CD14-positive monocyte (primary cell): ENCODE measurements at regions not wholly inside any gene's neighbourhood (a gene's known extent, or its start where the extent isn't known, plus 50 kb on each side); places are given as distances from the start of the nearest gene placed in this dataset.

Experiments used
- DNase-seq, 3 donors: peaks; one replicate each; pipeline ENCODE4 v3.0.0-alpha.2; 2011 to 2022
- H2AFZ ChIP-seq: 2 replicates; pipeline ENCODE4 v1.6.0; 2012; ENCODE audit warnings: mild to moderate bottlenecking, low read depth, low read length, inconsistent platforms; ENCODE audit not compliant: insufficient read depth, poor library complexity, severe bottlenecking
- H3K27ac ChIP-seq, 2 donors: 1 replicate in 1 of 2; 2 replicates in 1 of 2; pipeline ENCODE4 v1.5.1; 2012 to 2013; ENCODE audit warnings: low read length in 2 of 2, control low read depth in 1 of 2, inconsistent platforms in 1 of 2, low read depth in 1 of 2, mild to moderate bottlenecking in 1 of 2
- H3K27me3 ChIP-seq, 2 donors: one replicate each; pipeline versions ENCODE4 v1.6.0 to v1.6.1; 2011 to 2013; ENCODE audit warnings: low read length in 2 of 2; ENCODE audit not compliant: control insufficient read depth in 2 of 2, insufficient read depth in 2 of 2
- H3K36me3 ChIP-seq, 2 donors: replicated peaks in 1 of 2; 1 replicate in 1 of 2; 2 replicates in 1 of 2; pipeline versions ENCODE4 v1.5.1 to v1.6.1; 2012 to 2013; ENCODE audit warnings: low read length in 2 of 2, control low read depth in 1 of 2, inconsistent platforms in 1 of 2, mild to moderate bottlenecking in 1 of 2; ENCODE audit not compliant: insufficient read depth in 2 of 2, control insufficient read depth in 1 of 2
- H3K4me1 ChIP-seq, 2 donors: 1 replicate in 1 of 2; 2 replicates in 1 of 2; pipeline versions ENCODE4 v1.5.1 to v1.6.1; 2012 to 2013; ENCODE audit warnings: low read length in 2 of 2, control low read depth in 1 of 2, inconsistent platforms in 1 of 2, mild to moderate bottlenecking in 1 of 2, moderate library complexity in 1 of 2; ENCODE audit not compliant: insufficient read depth in 2 of 2, control insufficient read depth in 1 of 2
- H3K4me2 ChIP-seq: replicated peaks from 2 replicates; pipeline ENCODE3; 2012; ENCODE audit warnings: low read length, moderate library complexity, mild to moderate bottlenecking; ENCODE audit not compliant: poor library complexity, severe bottlenecking; ENCODE audit errors: extremely low read depth
- H3K4me3 ChIP-seq, 3 experiments: fragments of 200-600 bp in 1 of 3; sonication (generic) in 1 of 3; replicated peaks in 1 of 3; 1 replicate in 2 of 3; 2 replicates in 1 of 3; pipeline ENCODE4 v1.5.1; 2011 to 2013; ENCODE audit warnings: low read length in 3 of 3, mild to moderate bottlenecking in 3 of 3, control low read depth in 2 of 3, low read depth in 2 of 3, inconsistent platforms in 1 of 3, moderate library complexity in 1 of 3
- H3K79me2 ChIP-seq: 2 replicates; pipeline ENCODE4 v1.6.0; 2012; ENCODE audit warnings: mild to moderate bottlenecking, control low read depth, inconsistent platforms, low read length, moderate library complexity; ENCODE audit not compliant: insufficient read depth
- H3K9ac ChIP-seq: 2 replicates; pipeline ENCODE4 v1.6.0; 2017; ENCODE audit warnings: low read length, mild to moderate bottlenecking; ENCODE audit not compliant: insufficient read depth, poor library complexity, severe bottlenecking
- H3K9me3 ChIP-seq, 2 donors: replicated peaks in 1 of 2; 1 replicate in 1 of 2; 2 replicates in 1 of 2; pipeline versions ENCODE4 v1.5.1 to v1.6.1; 2012 to 2013; ENCODE audit warnings: low read length in 2 of 2, control low read depth in 1 of 2; ENCODE audit not compliant: control insufficient read depth in 1 of 2, insufficient read depth in 1 of 2
- H4K20me1 ChIP-seq: 2 replicates; pipeline ENCODE4 v1.6.0; 2012; ENCODE audit warnings: mild to moderate bottlenecking, low read length, control low read depth, moderate library complexity; ENCODE audit not compliant: insufficient read depth
- H3K27ac Mint-ChIP-seq, 7 donors: one replicate each; pipeline ENCODE4 v1.8.0; 2020; ENCODE audit warnings: mild to moderate bottlenecking in 7 of 7, mixed read lengths in 7 of 7, moderate library complexity in 6 of 7, inconsistent platforms in 2 of 7
- H3K27me3 Mint-ChIP-seq, 3 donors: one replicate each; pipeline ENCODE4 v1.8.0; 2021 to 2022; ENCODE audit warnings: low read depth in 3 of 3, mild to moderate bottlenecking in 3 of 3, mixed read lengths in 3 of 3, moderate library complexity in 3 of 3, inconsistent platforms in 1 of 3
- H3K36me3 Mint-ChIP-seq, 2 donors: one replicate each; pipeline ENCODE4 v1.8.0; 2020; ENCODE audit warnings: mixed read lengths in 2 of 2, inconsistent platforms in 1 of 2, mild to moderate bottlenecking in 1 of 2
- H3K4me1 Mint-ChIP-seq: one replicate; pipeline ENCODE4 v1.8.0; 2020; ENCODE audit warnings: mild to moderate bottlenecking, mixed read lengths
- H3K4me3 Mint-ChIP-seq, 2 donors: one replicate each; pipeline ENCODE4 v1.8.0; 2020; ENCODE audit warnings: mild to moderate bottlenecking in 2 of 2, mixed read lengths in 2 of 2, moderate library complexity in 1 of 2
- H3K9me3 Mint-ChIP-seq, 7 donors: one replicate each; pipeline ENCODE4 v1.8.0; 2020 to 2022; ENCODE audit warnings: mixed read lengths in 7 of 7, mild to moderate bottlenecking in 6 of 7, moderate library complexity in 6 of 7, inconsistent platforms in 2 of 7
- WGBS: methylation state at CpG from one replicate; pipeline ENCODE4 v1.1.5; 2013; ENCODE audit warnings: missing lambda C conversion rate; ENCODE audit not compliant: insufficient coverage; 5-methylcytosine and 5-hydroxymethylcytosine counted together
- intact Hi-C, 2 donors: fragments of 100-400 bp; cut with micrococcal nuclease; formaldehyde crosslinking; loops; one replicate each; pipeline versions ENCODE4 v1.15.0 to v1.15.1; 2023
- TF ChIP-seq, protein P1 (sequence below): fragments of 200-600 bp; IDR thresholded peaks from one replicate; pipeline ENCODE4 v1.8.0; 2022; ENCODE audit warnings: antibody characterized with exemption, mild to moderate bottlenecking

- Histone ChIP-seq H3K9me3 (no peaks in the 10 kb centered on the region), H3K4me3 (no peak overlapping the region), H4K20me1 (no peaks in the 10 kb centered on the region), H3K4me1 (no peaks in the 10 kb centered on the region), H3K27me3 (no peaks in the 10 kb centered on the region), H3K4me2 (no peak overlapping the region), H3K27ac (no peak overlapping the region), H3K79me2 (no peaks in the 10 kb centered on the region), H3K9ac (no peak overlapping the region), H2AFZ (no peak overlapping the region), H3K36me3 (no peaks in the 10 kb centered on the region)
- H3K9me3 Mint-ChIP-seq: peaks cover 0 to 3% (median 0%) of the 10 kb centered on the region in 7 donors
- intact Hi-C loops: no loop called here
- no peak overlapping the region for H3K4me3 Mint-ChIP-seq
- TF ChIP-seq, protein P1, sequence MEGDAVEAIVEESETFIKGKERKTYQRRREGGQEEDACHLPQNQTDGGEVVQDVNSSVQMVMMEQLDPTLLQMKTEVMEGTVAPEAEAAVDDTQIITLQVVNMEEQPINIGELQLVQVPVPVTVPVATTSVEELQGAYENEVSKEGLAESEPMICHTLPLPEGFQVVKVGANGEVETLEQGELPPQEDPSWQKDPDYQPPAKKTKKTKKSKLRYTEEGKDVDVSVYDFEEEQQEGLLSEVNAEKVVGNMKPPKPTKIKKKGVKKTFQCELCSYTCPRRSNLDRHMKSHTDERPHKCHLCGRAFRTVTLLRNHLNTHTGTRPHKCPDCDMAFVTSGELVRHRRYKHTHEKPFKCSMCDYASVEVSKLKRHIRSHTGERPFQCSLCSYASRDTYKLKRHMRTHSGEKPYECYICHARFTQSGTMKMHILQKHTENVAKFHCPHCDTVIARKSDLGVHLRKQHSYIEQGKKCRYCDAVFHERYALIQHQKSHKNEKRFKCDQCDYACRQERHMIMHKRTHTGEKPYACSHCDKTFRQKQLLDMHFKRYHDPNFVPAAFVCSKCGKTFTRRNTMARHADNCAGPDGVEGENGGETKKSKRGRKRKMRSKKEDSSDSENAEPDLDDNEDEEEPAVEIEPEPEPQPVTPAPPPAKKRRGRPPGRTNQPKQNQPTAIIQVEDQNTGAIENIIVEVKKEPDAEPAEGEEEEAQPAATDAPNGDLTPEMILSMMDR: no peak
- no peaks in the 10 kb centered on the region for H3K36me3 Mint-ChIP-seq
- H3K27ac Mint-ChIP-seq: no peak overlapping the region
- no peak for DNase-seq
- no peaks in the 10 kb centered on the region for H3K4me1 Mint-ChIP-seq
- peaks cover 0 to 1% (median 0%) of the 10 kb centered on the region in 3 donors for H3K27me3 Mint-ChIP-seq
- 80% methylated on average over 2 of the region's 6 CpGs for WGBS
Measured at GRCh38 chr3:148087601-148088371, 609.9 kb upstream of the AGTR1 start.

DNA sequence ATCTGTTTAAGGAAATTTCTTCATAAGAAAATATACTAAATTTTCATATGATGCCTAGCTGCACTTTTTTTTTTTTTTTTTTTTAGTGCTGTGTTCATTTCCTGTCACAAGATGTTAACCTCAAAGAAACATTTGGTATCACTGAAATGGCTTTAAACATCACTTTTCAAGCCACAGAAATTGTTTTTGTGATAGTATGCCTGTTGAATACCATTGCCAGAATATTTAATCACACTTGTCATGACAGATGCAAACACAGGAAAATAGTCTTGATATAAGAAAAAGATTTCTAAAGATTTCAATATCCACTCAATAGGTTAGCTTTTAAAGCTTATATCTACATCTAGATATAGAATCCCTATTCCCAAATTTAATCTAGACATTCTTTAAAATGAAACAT is 608.5 kb upstream of the AGTR1 start:
- Mint-ChIP-seq H3K36me3 (no peaks in the 10 kb centered on the region), H3K27me3 (peaks cover 0 to 1% (median 0%) of the 10 kb centered on the region in 3 donors), H3K9me3 (peaks cover 0 to 3% (median 0%) of the 10 kb centered on the region in 7 donors), H3K4me1 (no peaks in the 10 kb centered on the region), H3K27ac (no peak overlapping the region), H3K4me3 (no peak overlapping the region)
- no peak for DNase-seq
- Histone ChIP-seq H3K4me3 (no peak overlapping the region), H4K20me1 (no peaks in the 10 kb centered on the region), H3K36me3 (no peaks in the 10 kb centered on the region), H2AFZ (no peak overlapping the region), H3K27me3 (no peaks in the 10 kb centered on the region), H3K9ac (no peak overlapping the region), H3K4me1 (no peaks in the 10 kb centered on the region), H3K79me2 (no peaks in the 10 kb centered on the region), H3K27ac (no peak overlapping the region), H3K9me3 (no peaks in the 10 kb centered on the region), H3K4me2 (no peak overlapping the region)
- intact Hi-C loops: no loop called here
- TF ChIP-seq, protein P1: no peak
